Fibroblast of lung (primary cell): ENCODE measurements at regions not wholly inside any gene's neighbourhood (a gene's known extent, or its start where the extent isn't known, plus 50 kb on each side); places are given as distances from the start of the nearest gene placed in this dataset.

Experiments used
- DNase-seq, 2 donors: peaks; one replicate each; pipeline versions ENCODE4 v3.0.0 to v3.0.0-alpha.2; 2010; ENCODE audit warnings: low read depth in 2 of 2
- H2AFZ ChIP-seq: 2 replicates; pipeline ENCODE4 v1.5.1; 2012; ENCODE audit warnings: low read length, control low read depth, inconsistent platforms
- H3K27ac ChIP-seq: 2 replicates; pipeline ENCODE4 v1.5.1; 2011; ENCODE audit warnings: low read length, control low read depth; ENCODE audit not compliant: insufficient read depth
- H3K27me3 ChIP-seq: 2 replicates; pipeline ENCODE4 v1.5.1; 2011; ENCODE audit warnings: mild to moderate bottlenecking, low read length; ENCODE audit not compliant: control insufficient read depth, insufficient read depth
- H3K36me3 ChIP-seq: 2 replicates; pipeline ENCODE4 v1.5.1; 2011; ENCODE audit warnings: low read length; ENCODE audit not compliant: control insufficient read depth, insufficient read depth
- H3K4me1 ChIP-seq: 2 replicates; pipeline ENCODE4 v1.5.1; 2011; ENCODE audit warnings: low read length; ENCODE audit not compliant: control insufficient read depth, insufficient read depth; ENCODE audit errors: extremely low read depth
- H3K4me2 ChIP-seq: 2 replicates; pipeline ENCODE4 v1.5.1; 2011; ENCODE audit warnings: low read length, control low read depth; ENCODE audit not compliant: insufficient read depth; ENCODE audit errors: extremely low read depth
- H3K4me3 ChIP-seq, 4 experiments: fragments of 200-600 bp in 1 of 4; sonication (generic) in 1 of 4; replicated peaks in 1 of 4; 2 replicates each; pipeline ENCODE4 v1.5.1; 2011 to 2016; ENCODE audit warnings: low read length in 4 of 4, low read depth in 3 of 4, mild to moderate bottlenecking in 3 of 4, control low read depth in 2 of 4, inconsistent platforms in 1 of 4, mixed read lengths in 1 of 4; ENCODE audit not compliant: insufficient read depth in 1 of 4; ENCODE audit errors: control extremely low read depth in 1 of 4
- H3K79me2 ChIP-seq: 2 replicates; pipeline ENCODE4 v1.5.1; 2012; ENCODE audit warnings: mild to moderate bottlenecking, low read length, inconsistent platforms; ENCODE audit not compliant: control insufficient read depth, insufficient read depth
- H3K9ac ChIP-seq: 2 replicates; pipeline ENCODE4 v1.5.1; 2011; ENCODE audit warnings: mild to moderate bottlenecking, low read length, control low read depth; ENCODE audit not compliant: insufficient read depth
- H3K9me3 ChIP-seq: 2 replicates; pipeline ENCODE4 v1.5.1; 2012; ENCODE audit warnings: low read depth, low read length; ENCODE audit not compliant: control insufficient read depth, insufficient read depth
- H4K20me1 ChIP-seq: 2 replicates; pipeline ENCODE4 v1.5.1; 2011; ENCODE audit warnings: low read length; ENCODE audit not compliant: control insufficient read depth, insufficient read depth; ENCODE audit errors: extremely low read depth
- EZH2 ChIP-seq: IDR thresholded peaks from 2 replicates; pipeline ENCODE4 v1.5.1; 2012; ENCODE audit warnings: low read length, control low read depth, mild to moderate bottlenecking; ENCODE audit errors: missing control alignments
- TF ChIP-seq, protein P1 (sequence below), 2 donors: IDR thresholded peaks in 1 of 2; conservative IDR thresholded peaks in 1 of 2; 1 replicate in 1 of 2; 2 replicates in 1 of 2; pipeline ENCODE4 v1.5.1; 2011 to 2012; ENCODE audit warnings: low read length in 2 of 2, control low read depth in 1 of 2, inconsistent platforms in 1 of 2, low read depth in 1 of 2, mild to moderate bottlenecking in 1 of 2

DNA sequence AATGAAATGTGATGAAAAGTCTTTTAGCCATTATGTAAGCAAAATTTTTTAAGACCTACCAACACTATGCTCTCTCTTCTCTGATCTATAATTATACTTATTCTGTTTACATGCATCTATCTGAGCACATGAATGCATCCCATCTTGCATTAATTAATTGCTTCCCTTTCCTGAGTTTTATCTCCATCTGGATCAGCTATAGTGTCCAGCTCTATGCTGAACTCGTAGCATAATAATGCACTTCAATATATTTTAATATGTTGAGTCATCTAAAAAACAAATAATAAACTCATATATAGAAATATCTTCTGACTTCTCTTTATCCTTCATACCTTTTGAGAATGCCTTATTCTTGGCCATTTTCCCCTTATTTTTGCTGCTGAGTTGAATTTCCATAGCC, 1097.8 kb downstream of the TTLL7 start:
- Histone ChIP-seq H3K79me2 (no peaks in the 10 kb centered on the region), H3K27me3 (no peaks in the 10 kb centered on the region), H3K36me3 (no peaks in the 10 kb centered on the region), H3K4me1 (no peaks in the 10 kb centered on the region), H3K4me3 (no peak overlapping the region), H3K9me3 (no peaks in the 10 kb centered on the region), H3K9ac (no peak overlapping the region), H4K20me1 (no peaks in the 10 kb centered on the region), H3K4me2 (no peak overlapping the region), H2AFZ (no peak overlapping the region), H3K27ac (no peak overlapping the region)
- no peak for DNase-seq
- TF ChIP-seq, protein P1, sequence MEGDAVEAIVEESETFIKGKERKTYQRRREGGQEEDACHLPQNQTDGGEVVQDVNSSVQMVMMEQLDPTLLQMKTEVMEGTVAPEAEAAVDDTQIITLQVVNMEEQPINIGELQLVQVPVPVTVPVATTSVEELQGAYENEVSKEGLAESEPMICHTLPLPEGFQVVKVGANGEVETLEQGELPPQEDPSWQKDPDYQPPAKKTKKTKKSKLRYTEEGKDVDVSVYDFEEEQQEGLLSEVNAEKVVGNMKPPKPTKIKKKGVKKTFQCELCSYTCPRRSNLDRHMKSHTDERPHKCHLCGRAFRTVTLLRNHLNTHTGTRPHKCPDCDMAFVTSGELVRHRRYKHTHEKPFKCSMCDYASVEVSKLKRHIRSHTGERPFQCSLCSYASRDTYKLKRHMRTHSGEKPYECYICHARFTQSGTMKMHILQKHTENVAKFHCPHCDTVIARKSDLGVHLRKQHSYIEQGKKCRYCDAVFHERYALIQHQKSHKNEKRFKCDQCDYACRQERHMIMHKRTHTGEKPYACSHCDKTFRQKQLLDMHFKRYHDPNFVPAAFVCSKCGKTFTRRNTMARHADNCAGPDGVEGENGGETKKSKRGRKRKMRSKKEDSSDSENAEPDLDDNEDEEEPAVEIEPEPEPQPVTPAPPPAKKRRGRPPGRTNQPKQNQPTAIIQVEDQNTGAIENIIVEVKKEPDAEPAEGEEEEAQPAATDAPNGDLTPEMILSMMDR (conservative IDR thresholded peaks at IDR 0.05 in 1 of 2, IDR thresholded peaks at IDR 0.05 in 1 of 2; ENCODE audit: low read depth in 1 of 2, low read length in 2 of 2) = no peak
- TF ChIP-seq EZH2 = no peak

DNA sequence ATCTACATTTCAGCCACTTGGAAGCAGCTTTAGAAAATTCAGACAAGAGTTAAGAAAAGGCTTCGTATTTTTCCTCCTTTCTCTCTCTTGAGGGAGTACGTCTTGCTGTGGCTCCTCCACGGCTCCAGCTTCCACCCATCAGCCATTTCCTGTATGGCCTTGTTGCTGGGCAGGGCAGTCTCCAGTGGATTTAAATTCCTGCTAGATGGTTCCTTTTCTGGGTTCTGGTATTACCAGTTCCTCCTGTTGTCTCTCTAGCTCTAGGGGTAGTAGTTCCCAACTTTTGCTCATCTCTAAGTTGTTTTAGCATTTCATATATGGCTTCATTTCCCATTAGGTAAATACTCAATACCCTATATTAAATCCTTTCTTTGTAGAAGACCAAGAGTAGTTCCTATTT, 1098.3 kb downstream of the ADGRL2 start:
- Histone ChIP-seq H3K36me3 (no peaks in the 10 kb centered on the region), H3K9ac (no peak overlapping the region), H3K4me2 (no peak overlapping the region), H3K9me3 (no peaks in the 10 kb centered on the region), H3K79me2 (no peaks in the 10 kb centered on the region), H2AFZ (no peak overlapping the region), H4K20me1 (no peaks in the 10 kb centered on the region), H3K4me3 (no peak overlapping the region), H3K27me3 (no peaks in the 10 kb centered on the region), H3K27ac (no peak overlapping the region), H3K4me1 (no peaks in the 10 kb centered on the region)
- no peak for TF ChIP-seq EZH2
- TF ChIP-seq, protein P1 (conservative IDR thresholded peaks at IDR 0.05 in 1 of 2, IDR thresholded peaks at IDR 0.05 in 1 of 2; ENCODE audit: low read depth in 1 of 2, low read length in 2 of 2) = no peak
- no peak for DNase-seq

DNA sequence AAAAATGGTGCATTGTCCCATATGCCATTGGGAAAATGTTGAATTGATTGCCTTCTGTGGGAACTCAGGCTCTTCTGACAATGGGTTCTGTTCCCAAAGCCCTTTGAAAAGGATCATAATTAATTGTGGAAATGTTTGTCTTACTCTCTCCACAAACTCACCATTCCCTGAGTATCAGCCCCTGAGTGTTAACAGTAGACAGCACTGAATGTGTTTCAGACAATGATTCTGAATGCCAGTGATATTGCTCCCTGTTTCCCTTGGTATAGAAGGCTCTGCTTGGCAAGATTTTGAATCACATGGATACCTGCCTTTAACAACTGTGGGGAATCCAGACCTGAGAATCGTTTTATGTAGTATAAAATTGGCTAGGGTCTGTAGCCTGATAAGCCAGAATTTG, 1096.8 kb downstream of the ADGRL2 start:
- H3K4me2 ChIP-seq = no peak overlapping the region
- H3K36me3 ChIP-seq = no peaks in the 10 kb centered on the region
- no peaks in the 10 kb centered on the region for H4K20me1 ChIP-seq
- H2AFZ ChIP-seq = no peak overlapping the region
- no peak overlapping the region for H3K9ac ChIP-seq
- H3K9me3 ChIP-seq = no peaks in the 10 kb centered on the region
- H3K27me3 ChIP-seq = no peaks in the 10 kb centered on the region
- no peaks in the 10 kb centered on the region for H3K4me1 ChIP-seq
- no peak for DNase-seq
- no peak overlapping the region for H3K4me3 ChIP-seq
- no peaks in the 10 kb centered on the region for H3K79me2 ChIP-seq
- TF ChIP-seq, protein P1 (conservative IDR thresholded peaks at IDR 0.05 in 1 of 2, IDR thresholded peaks at IDR 0.05 in 1 of 2; ENCODE audit: low read depth in 1 of 2, low read length in 2 of 2) = no peak
- TF ChIP-seq EZH2 = no peak
- H3K27ac ChIP-seq = no peak overlapping the region
